Neuronal stem cell (in vitro differentiated cells): ENCODE measurements at regions not wholly inside any gene's neighbourhood (a gene's known extent, or its start where the extent isn't known, plus 50 kb on each side); places are given as distances from the start of the nearest gene placed in this dataset.

Source experiments
- DNase-seq: peaks from one replicate; pipeline ENCODE4 v3.0.0-alpha.2; 2013; ENCODE audit warnings: low spot score
- H2AFZ ChIP-seq: one replicate; pipeline ENCODE4 v1.6.1; 2013; ENCODE audit warnings: mild to moderate bottlenecking, low read length, inconsistent platforms
- H2AK5ac ChIP-seq: 2 replicates; pipeline ENCODE4 v1.6.1; 2013; ENCODE audit warnings: low read depth, mild to moderate bottlenecking, inconsistent platforms, low read length, moderate library complexity, mixed read lengths
- H2BK120ac ChIP-seq: 2 replicates; pipeline ENCODE4 v1.6.1; 2013; ENCODE audit warnings: low read depth, mild to moderate bottlenecking, inconsistent platforms, low read length, moderate library complexity, mixed read lengths
- H2BK12ac ChIP-seq: one replicate; pipeline ENCODE4 v1.6.1; 2013; ENCODE audit warnings: low read length, inconsistent platforms
- H2BK15ac ChIP-seq: 2 replicates; pipeline ENCODE4 v1.6.1; 2013; ENCODE audit warnings: mild to moderate bottlenecking, low read length, inconsistent platforms, mixed read lengths
- H2BK5ac ChIP-seq: one replicate; pipeline ENCODE4 v1.6.1; 2013; ENCODE audit warnings: inconsistent platforms, mild to moderate bottlenecking, low read length, moderate library complexity
- H3K14ac ChIP-seq: one replicate; pipeline ENCODE4 v1.6.1; 2013; ENCODE audit warnings: low read length, inconsistent platforms
- H3K18ac ChIP-seq: 2 replicates; pipeline ENCODE4 v1.6.1; 2013; ENCODE audit warnings: low read length, inconsistent platforms
- H3K23ac ChIP-seq: 2 replicates; pipeline ENCODE4 v1.6.1; 2013; ENCODE audit warnings: low read depth, mild to moderate bottlenecking, mixed read lengths, low read length, inconsistent platforms; ENCODE audit not compliant: poor library complexity
- H3K27ac ChIP-seq: replicated peaks from 3 replicates; pipeline ENCODE4 v1.5.1; 2013; ENCODE audit warnings: low read length, inconsistent platforms
- H3K27me3 ChIP-seq, 3 experiments: 2 replicates each; pipeline ENCODE4 v1.6.1; 2013; ENCODE audit warnings: low read length in 3 of 3, mild to moderate bottlenecking in 2 of 3, inconsistent platforms in 1 of 3, low read depth in 1 of 3, mixed read lengths in 1 of 3, moderate library complexity in 1 of 3; ENCODE audit not compliant: control insufficient read depth in 3 of 3, insufficient read depth in 3 of 3
- H3K36me3 ChIP-seq, 2 donors: replicated peaks in 1 of 2; 2 replicates each; pipeline ENCODE4 v1.6.1; 2013; ENCODE audit warnings: low read length in 2 of 2; ENCODE audit not compliant: control insufficient read depth in 2 of 2, insufficient read depth in 2 of 2
- H3K4ac ChIP-seq: 2 replicates; pipeline ENCODE4 v1.6.1; 2013; ENCODE audit warnings: inconsistent platforms, mild to moderate bottlenecking, low read length, moderate library complexity
- H3K4me1 ChIP-seq, 2 donors: 1 replicate in 1 of 2; 2 replicates in 1 of 2; pipeline ENCODE4 v1.6.1; 2013; ENCODE audit warnings: low read length in 2 of 2, low read depth in 1 of 2; ENCODE audit not compliant: control insufficient read depth in 2 of 2, insufficient read depth in 1 of 2
- H3K4me2 ChIP-seq: one replicate; pipeline ENCODE4 v1.6.1; 2013; ENCODE audit warnings: mild to moderate bottlenecking, low read length, inconsistent platforms; ENCODE audit not compliant: insufficient read depth, poor library complexity, severe bottlenecking
- H3K4me3 ChIP-seq, 2 donors: 2 replicates each; pipeline ENCODE4 v1.5.1; 2013; ENCODE audit warnings: low read length in 2 of 2, mild to moderate bottlenecking in 2 of 2, inconsistent platforms in 1 of 2, moderate library complexity in 1 of 2
- H3K79me1 ChIP-seq: one replicate; pipeline ENCODE4 v1.6.1; 2013; ENCODE audit warnings: low read depth, mild to moderate bottlenecking, inconsistent platforms, low read length, moderate library complexity
- H3K9ac ChIP-seq: one replicate; pipeline ENCODE4 v1.6.1; 2013; ENCODE audit warnings: mild to moderate bottlenecking, low read depth, low read length, inconsistent platforms; ENCODE audit not compliant: poor library complexity
- H3K9me3 ChIP-seq, 2 donors: replicated peaks in 1 of 2; 2 replicates each; pipeline versions ENCODE3 to v1.6.1; 2013; ENCODE audit warnings: low read length in 2 of 2, mild to moderate bottlenecking in 2 of 2, inconsistent platforms in 1 of 2, low read depth in 1 of 2, mixed read lengths in 1 of 2, moderate library complexity in 1 of 2; ENCODE audit not compliant: control insufficient read depth in 2 of 2, insufficient read depth in 1 of 2
- H4K8ac ChIP-seq: one replicate; pipeline ENCODE4 v1.6.1; 2013; ENCODE audit warnings: low read depth, mild to moderate bottlenecking, inconsistent platforms, low read length, moderate library complexity
- H4K91ac ChIP-seq: one replicate; pipeline ENCODE4 v1.6.1; 2013; ENCODE audit warnings: low read length, low read depth, mild to moderate bottlenecking, inconsistent platforms; ENCODE audit not compliant: poor library complexity
- WGBS, 2 donors: extraction: QIAGEN DNeasy Blood & Tissue Kit; methylation state at CpG; one replicate each; pipeline ENCODE4 v1.1.7; 2013; ENCODE audit warnings: missing lambda C conversion rate in 2 of 2, mixed read lengths in 1 of 2; ENCODE audit not compliant: insufficient read length in 2 of 2, insufficient replicate concordance in 1 of 2; ENCODE audit errors: extremely low coverage in 2 of 2; 5-methylcytosine and 5-hydroxymethylcytosine counted together

- Histone ChIP-seq H2BK120ac (no peak overlapping the region), H3K27me3 (no peaks in the 10 kb centered on the region), H3K9ac (no peak overlapping the region), H3K4me3 (no peak overlapping the region), H4K8ac (no peak overlapping the region), H3K14ac (no peak overlapping the region), H3K4me2 (no peak overlapping the region), H2BK5ac (no peak overlapping the region), H3K36me3 (no peaks in the 10 kb centered on the region), H3K4ac (no peak overlapping the region), H3K23ac (no peak overlapping the region), H3K9me3 (no peaks in the 10 kb centered on the region), H2AFZ (no peak overlapping the region), H2AK5ac (no peak overlapping the region), H3K4me1 (peaks cover 0 to 5% of the 10 kb centered on the region in 2 donors), H3K79me1 (no peaks in the 10 kb centered on the region), H2BK12ac (no peak overlapping the region), H3K18ac (no peak overlapping the region), H4K91ac (no peak overlapping the region), H3K27ac (no peak overlapping the region), H2BK15ac (no peak overlapping the region)
- DNase-seq, result peak; percentile 8
- WGBS, 2 donors, result no CpG with 5 or more reads among the region's 2 CpGs
Measured at GRCh38 chr4:177185151-177185550, 124.5 kb upstream of the NEIL3 start.

- no peak overlapping the region for H2AFZ ChIP-seq
- H3K27me3 ChIP-seq, result no peaks in the 10 kb centered on the region
- H2BK15ac ChIP-seq, result no peak overlapping the region
- H4K8ac ChIP-seq, result no peak overlapping the region
- H3K27ac ChIP-seq, result no peak overlapping the region
- no peaks in the 10 kb centered on the region for H3K9me3 ChIP-seq
- no peak overlapping the region for H3K14ac ChIP-seq
- H3K4me2 ChIP-seq, result no peak overlapping the region
- no peaks in the 10 kb centered on the region for H3K79me1 ChIP-seq
- no peak overlapping the region for H4K91ac ChIP-seq
- H2BK120ac ChIP-seq, result no peak overlapping the region
- H3K36me3 ChIP-seq, result no peaks in the 10 kb centered on the region
- H2BK12ac ChIP-seq, result no peak overlapping the region
- H3K18ac ChIP-seq, result no peak overlapping the region
- no peak overlapping the region for H3K4ac ChIP-seq
- no peak overlapping the region for H3K4me3 ChIP-seq
- H3K4me1 ChIP-seq, result peaks cover 0 to 5% of the 10 kb centered on the region in 2 donors
- WGBS, 2 donors, result no CpG with 5 or more reads among the region's 2 CpGs
- no peak overlapping the region for H3K23ac ChIP-seq
- no peak overlapping the region for H2BK5ac ChIP-seq
- H3K9ac ChIP-seq, result no peak overlapping the region
- DNase-seq, result no peak
- H2AK5ac ChIP-seq, result no peak overlapping the region
Measured at GRCh38 chr4:177185579-177185978, 124.1 kb upstream of the NEIL3 start.

DNA sequence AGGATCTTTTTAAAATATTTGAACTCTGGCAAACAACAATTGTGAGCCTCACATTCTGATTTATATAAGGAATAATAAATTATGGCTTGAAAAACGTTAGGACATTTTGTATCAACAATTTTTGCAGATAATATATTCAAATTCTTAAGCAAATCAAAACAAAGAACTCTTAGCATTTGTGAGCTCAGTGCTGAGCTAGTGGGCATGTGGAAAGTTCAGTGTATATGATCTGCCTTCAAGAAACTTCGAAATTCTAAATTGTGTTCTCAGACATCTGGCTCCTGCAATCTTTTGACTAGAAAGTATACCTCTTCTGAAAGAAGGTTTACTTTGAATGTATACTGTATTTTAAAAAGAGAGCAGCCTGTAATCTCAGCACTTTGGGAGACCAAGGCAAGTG lies 122.3 kb upstream of the NEIL3 start:
- Histone ChIP-seq H3K14ac (no peak overlapping the region), H3K27me3 (no peaks in the 10 kb centered on the region), H4K91ac (no peak overlapping the region), H3K27ac (no peak overlapping the region), H4K8ac (no peak overlapping the region), H3K4me3 (no peak overlapping the region), H2BK120ac (no peak overlapping the region), H3K23ac (no peak overlapping the region), H2AK5ac (no peak overlapping the region), H2BK15ac (no peak overlapping the region), H3K18ac (no peak overlapping the region), H3K4me2 (no peak overlapping the region), H3K4ac (no peak overlapping the region), H3K79me1 (no peaks in the 10 kb centered on the region), H3K9me3 (no peaks in the 10 kb centered on the region), H3K36me3 (no peaks in the 10 kb centered on the region), H2AFZ (no peak overlapping the region), H2BK5ac (no peak overlapping the region), H3K4me1 (peaks cover 0 to 7% of the 10 kb centered on the region in 2 donors), H2BK12ac (no peak overlapping the region), H3K9ac (no peak overlapping the region)
- no peak for DNase-seq
- no CpG with 5 or more reads among the region's 2 CpGs for WGBS, 2 donors

DNA sequence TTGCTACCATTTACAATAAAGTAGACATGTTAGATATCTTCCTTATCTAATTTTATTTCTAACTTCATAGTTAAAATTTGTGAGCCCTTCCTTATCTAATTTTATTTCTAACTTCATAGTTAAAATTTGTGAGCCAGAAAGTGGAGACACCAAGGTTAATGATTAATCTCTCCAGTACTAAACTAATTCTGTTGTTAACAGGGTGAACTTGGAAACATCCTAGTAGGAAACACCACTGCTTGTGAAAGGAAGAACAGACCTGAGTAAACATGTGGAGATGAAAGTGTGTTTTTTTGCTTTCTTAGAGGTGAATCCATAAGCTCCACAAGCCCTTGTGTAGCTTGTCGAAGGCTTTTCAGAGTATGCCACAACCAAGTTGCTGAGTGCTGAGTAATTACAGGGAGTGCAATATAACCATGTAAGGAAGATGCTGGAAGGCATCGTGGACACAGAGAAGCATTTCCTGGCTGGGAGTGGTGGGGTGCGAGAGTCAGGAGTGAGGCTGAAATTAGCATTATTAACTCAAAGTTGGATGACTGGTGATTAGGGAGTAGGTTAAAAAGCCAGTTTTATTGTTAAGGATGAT lies 118.6 kb upstream of the NEIL3 start:
- DNase-seq, result no peak
- WGBS, 2 donors, result no CpG with 5 or more reads among the region's 3 CpGs

More for the DNA sequence above, 118.6 kb upstream of the NEIL3 start:
- H4K91ac ChIP-seq, result no peak overlapping the region
- no peak overlapping the region for H2BK120ac ChIP-seq
- H3K79me1 ChIP-seq, result no peaks in the 10 kb centered on the region
- no peak overlapping the region for H3K23ac ChIP-seq
- H3K18ac ChIP-seq, result no peak overlapping the region
- H3K27ac ChIP-seq, result no peak overlapping the region
- no peak overlapping the region for H3K4me2 ChIP-seq
- H3K36me3 ChIP-seq, result no peaks in the 10 kb centered on the region
- no peak overlapping the region for H3K9ac ChIP-seq
- H2AFZ ChIP-seq, result peak overlapping the region; percentile 26
- no peak overlapping the region for H3K14ac ChIP-seq
- no peaks in the 10 kb centered on the region for H3K9me3 ChIP-seq
- H3K4me3 ChIP-seq, result no peak overlapping the region
- H3K27me3 ChIP-seq, result no peaks in the 10 kb centered on the region
- no peak overlapping the region for H2BK5ac ChIP-seq
- no peak overlapping the region for H3K4ac ChIP-seq
- H2AK5ac ChIP-seq, result no peak overlapping the region
- H3K4me1 ChIP-seq, result peaks cover 0 to 2% of the 10 kb centered on the region in 2 donors
- H2BK15ac ChIP-seq, result no peak overlapping the region
- H2BK12ac ChIP-seq, result no peak overlapping the region
- H4K8ac ChIP-seq, result no peak overlapping the region
